ENCODE measurements at regions not wholly inside any gene's neighbourhood (a gene's known extent, or its start where the extent isn't known, plus 50 kb on each side); places are given as distances from the start of the nearest gene placed in this dataset.

GRCh38 chr6:133629970-133630369, 258.9 kb upstream of the TCF21 start:
- Histone ChIP-seq H3K4me3 (no peak overlapping the region), H3K27me3 (no peaks in the 10 kb centered on the region), H3K27ac (no peak overlapping the region), H3K9me3 (no peaks in the 10 kb centered on the region), H3K4me1 (no peaks in the 10 kb centered on the region), H3K36me3 (no peaks in the 10 kb centered on the region)
- ATAC-seq (no peak), DNase-seq (no peak)
- no peak for TF ChIP-seq CTCF (IDR thresholded peaks at IDR 0.05)
- intact Hi-C loops (cut with DNase I) = no loop called here

DNA sequence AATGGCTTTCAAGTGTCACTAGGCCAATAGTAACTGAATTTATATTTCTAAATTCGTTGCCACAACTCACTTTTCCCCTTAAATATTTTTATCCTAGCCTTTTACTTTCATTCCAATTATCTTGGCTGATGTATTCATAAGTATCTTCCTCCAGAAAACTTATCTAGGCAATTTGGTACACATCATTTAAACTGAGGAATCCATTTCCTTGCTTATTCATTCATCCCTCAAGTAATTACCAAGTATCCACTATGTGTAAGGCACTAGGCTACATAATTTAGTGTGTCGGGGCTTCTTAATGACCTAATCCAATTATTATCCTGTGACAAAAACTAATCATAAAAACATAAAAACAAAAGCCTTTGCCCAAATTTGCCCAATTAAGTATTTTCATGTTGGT, 258.3 kb upstream of the TCF21 start:
- no peaks in the 10 kb centered on the region for H3K36me3 ChIP-seq
- no peaks in the 10 kb centered on the region for H3K4me1 ChIP-seq
- DNase-seq = no peak
- no peaks in the 10 kb centered on the region for H3K9me3 ChIP-seq
- H3K27me3 ChIP-seq = no peaks in the 10 kb centered on the region
- no peak overlapping the region for H3K27ac ChIP-seq
- intact Hi-C loops (cut with DNase I) = no loop called here
- no peak for TF ChIP-seq CTCF (IDR thresholded peaks at IDR 0.05)
- no peak overlapping the region for H3K4me3 ChIP-seq
- ATAC-seq = no peak

GRCh38 chr6:133631421-133631820, 257.5 kb upstream of the TCF21 start:
- Histone ChIP-seq H3K9me3 (no peaks in the 10 kb centered on the region), H3K4me1 (no peaks in the 10 kb centered on the region), H3K27ac (no peak overlapping the region), H3K36me3 (no peaks in the 10 kb centered on the region), H3K4me3 (no peak overlapping the region), H3K27me3 (no peaks in the 10 kb centered on the region)
- ATAC-seq (no peak), DNase-seq (no peak)
- intact Hi-C loops (cut with DNase I) = no loop called here
- TF ChIP-seq CTCF (IDR thresholded peaks at IDR 0.05) = no peak

GRCh38 chr6:133632206-133632605, 256.7 kb upstream of the TCF21 start:
- H3K4me3 ChIP-seq = no peak overlapping the region
- no peak overlapping the region for H3K27ac ChIP-seq
- no peak for TF ChIP-seq CTCF (IDR thresholded peaks at IDR 0.05)
- no peaks in the 10 kb centered on the region for H3K27me3 ChIP-seq
- DNase-seq (no peak), ATAC-seq (no peak)
- H3K36me3 ChIP-seq = no peaks in the 10 kb centered on the region
- intact Hi-C loops (cut with DNase I) = no loop called here
- H3K9me3 ChIP-seq = no peaks in the 10 kb centered on the region
- no peaks in the 10 kb centered on the region for H3K4me1 ChIP-seq

- Histone ChIP-seq H3K27me3 (no peaks in the 10 kb centered on the region), H3K36me3 (no peaks in the 10 kb centered on the region), H3K27ac (no peak overlapping the region), H3K4me3 (no peak overlapping the region), H3K9me3 (no peaks in the 10 kb centered on the region), H3K4me1 (no peaks in the 10 kb centered on the region)
- intact Hi-C loops (cut with DNase I) = no loop called here
- DNase-seq (no peak), ATAC-seq (no peak)
- TF ChIP-seq CTCF (IDR thresholded peaks at IDR 0.05) = no peak
Observed at GRCh38 chr6:133632906-133633305, 256.0 kb upstream of the TCF21 start.
